ENCODE measurements at regions not wholly inside any gene's neighbourhood (a gene's known extent, or its start where the extent isn't known, plus 50 kb on each side); places are given as distances from the start of the nearest gene placed in this dataset.

DNA sequence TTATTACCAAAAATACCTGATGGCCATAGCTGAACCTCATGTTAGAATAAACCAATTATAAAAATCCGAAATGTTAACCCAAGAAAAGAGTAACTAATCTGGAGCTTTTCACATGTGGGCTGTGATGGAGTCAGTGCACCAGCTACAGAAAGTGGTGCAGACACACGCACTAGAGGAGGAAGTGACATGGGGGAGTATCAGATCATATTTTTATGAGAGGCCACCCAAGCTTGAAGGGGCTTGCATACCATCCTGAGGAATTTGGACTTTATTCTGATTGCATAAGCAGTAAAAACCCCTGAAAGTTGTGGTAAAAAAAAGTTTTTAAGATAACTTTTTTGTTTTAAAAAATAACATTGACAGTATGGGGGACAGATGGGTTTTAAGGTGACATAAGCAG is 1148.5 kb upstream of the CELF2 start:
- DNase-seq = no peak

DNA sequence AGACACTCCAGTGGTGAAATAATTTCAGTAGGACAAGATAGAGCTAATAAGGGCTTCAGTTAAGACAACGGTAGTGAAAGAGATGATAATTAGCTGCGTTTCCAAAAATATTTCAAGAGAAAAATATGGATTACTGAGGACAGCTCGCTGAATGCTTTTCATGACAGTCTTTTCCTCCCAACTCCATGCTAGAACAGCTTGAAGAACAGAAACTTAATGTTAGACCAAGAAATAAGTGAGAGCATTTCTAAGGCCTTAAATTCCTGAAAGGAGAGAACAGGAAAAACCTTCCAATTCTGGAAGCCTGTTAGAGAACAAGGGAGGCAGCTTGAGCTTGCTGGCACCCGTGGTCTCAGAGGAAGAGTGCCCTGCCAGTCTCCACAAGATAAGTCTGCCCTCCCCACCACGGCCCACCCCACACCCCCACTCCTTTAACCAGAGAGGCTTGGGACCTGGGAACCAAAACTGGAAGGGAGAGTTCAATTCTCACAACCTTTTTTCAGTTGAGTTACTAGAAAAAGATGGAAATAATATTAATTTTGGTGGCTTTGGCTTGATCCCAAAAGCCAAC is 1148.0 kb upstream of the CELF2 start:
- no peak for DNase-seq

DNA sequence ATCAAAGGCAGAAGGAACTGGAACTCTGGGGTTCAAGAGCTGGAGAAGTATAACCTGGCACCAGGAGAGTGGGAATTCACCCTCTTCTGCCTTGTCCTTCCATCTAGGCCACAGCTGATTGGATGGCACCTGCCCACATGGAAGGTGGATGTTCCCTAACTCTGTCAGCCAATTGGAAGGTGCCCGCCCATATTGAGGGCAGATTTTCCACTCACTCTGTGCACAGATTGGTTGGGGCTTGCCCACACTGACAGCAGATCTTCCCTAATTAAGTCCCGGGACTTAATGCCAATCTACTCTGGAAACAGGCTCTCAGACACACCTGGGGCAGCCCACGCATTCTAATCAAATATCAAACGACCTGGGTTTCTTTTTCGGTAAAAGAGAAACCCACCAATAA is 1142.3 kb upstream of the CELF2 start:
- no peak for DNase-seq

GRCh38 chr10:9877978-9878377 is 1139.7 kb upstream of the CELF2 start:
- no peak for DNase-seq

GRCh38 chr10:9878383-9878782 is 1139.3 kb upstream of the CELF2 start:
- no peak for DNase-seq

DNA sequence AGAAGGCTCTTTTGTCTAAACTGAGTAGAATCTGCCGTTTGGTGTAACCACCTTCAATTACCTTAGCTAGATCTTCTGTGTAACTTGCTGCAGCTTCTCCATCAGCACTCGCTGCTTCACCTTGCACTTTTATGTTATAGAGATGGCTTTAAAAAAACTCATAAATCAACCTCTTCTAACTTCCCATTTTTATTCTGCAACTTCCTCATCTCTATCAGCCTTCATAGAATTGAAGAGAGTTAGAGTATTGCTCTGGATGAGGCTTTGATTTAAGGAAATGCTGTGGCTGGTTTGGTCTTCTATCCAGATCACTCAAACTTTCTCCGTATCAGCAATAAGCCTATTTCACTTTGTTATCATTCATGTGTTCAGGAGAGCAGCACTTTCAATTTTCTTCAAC is 1131.9 kb upstream of the CELF2 start:
- DNase-seq = no peak

- no peak for DNase-seq
Observed at GRCh38 chr10:9886772-9887171, 1130.9 kb upstream of the CELF2 start.

DNA sequence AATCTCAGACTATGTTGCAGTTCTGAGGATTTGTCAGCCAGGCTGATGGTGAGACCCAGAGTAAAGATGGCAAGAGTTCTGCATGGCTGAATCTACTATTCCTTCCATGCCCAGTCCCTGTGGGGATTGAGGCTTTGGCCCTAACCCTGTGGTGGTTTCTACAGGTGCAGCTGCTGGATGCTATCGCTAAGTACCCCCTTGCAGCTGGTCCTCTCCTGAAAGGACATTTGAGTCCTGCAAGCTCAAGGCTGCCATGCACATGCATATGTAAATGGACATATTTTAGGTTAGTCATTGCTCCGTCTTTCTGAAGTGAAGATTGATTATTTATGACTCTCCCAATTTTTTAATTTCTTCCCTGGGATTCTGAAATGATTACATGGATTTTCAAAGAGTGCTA is 1122.2 kb upstream of the CELF2 start:
- no peak for DNase-seq

GRCh38 chr10:9895981-9896380 is 1121.7 kb upstream of the CELF2 start:
- no peak for DNase-seq

DNA sequence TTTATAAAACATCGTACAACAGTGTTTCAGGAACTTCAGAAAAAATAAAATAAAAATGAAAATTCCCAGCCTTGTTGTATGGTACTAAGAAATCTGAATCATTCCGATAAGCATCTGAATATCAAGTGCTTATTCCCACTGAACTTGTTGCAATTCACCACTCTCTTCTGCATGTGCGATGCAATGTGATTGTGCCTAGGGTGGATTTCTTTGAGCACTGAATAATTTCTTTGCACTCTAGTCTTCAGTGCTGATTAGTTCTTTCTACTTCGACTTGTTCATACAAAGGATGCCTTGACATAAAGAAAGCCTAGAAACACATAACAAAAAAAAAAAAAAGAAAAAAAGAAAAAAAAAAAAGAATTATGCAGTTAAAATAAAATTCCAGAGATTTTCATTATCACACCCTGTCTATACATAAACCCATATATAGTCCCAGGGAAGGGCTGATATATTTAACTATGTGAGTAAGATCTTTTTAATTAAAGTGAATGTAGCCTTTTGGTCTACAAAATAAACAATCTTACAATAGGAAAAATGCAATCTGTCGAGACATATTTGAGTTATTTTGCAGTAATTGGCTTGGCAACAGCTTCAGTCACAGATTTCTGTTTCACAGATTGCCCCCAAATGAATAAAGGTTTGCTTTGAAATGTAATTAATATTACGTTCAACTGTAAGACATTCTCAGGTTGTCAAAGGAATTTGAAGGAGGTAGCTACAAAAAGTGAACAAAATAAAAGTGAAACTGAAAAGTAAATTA is 1118.9 kb upstream of the CELF2 start:
- DNase-seq = no peak

- DNase-seq = no peak
Observed at GRCh38 chr10:9900751-9901150, 1116.9 kb upstream of the CELF2 start.

- DNase-seq = no peak
Observed at GRCh38 chr10:9901971-9902370, 1115.7 kb upstream of the CELF2 start.

- no peak for DNase-seq
Observed at GRCh38 chr10:9910446-9910845, 1107.2 kb upstream of the CELF2 start.

- no peak for DNase-seq
Observed at GRCh38 chr10:9911488-9911887, 1106.2 kb upstream of the CELF2 start.

DNA sequence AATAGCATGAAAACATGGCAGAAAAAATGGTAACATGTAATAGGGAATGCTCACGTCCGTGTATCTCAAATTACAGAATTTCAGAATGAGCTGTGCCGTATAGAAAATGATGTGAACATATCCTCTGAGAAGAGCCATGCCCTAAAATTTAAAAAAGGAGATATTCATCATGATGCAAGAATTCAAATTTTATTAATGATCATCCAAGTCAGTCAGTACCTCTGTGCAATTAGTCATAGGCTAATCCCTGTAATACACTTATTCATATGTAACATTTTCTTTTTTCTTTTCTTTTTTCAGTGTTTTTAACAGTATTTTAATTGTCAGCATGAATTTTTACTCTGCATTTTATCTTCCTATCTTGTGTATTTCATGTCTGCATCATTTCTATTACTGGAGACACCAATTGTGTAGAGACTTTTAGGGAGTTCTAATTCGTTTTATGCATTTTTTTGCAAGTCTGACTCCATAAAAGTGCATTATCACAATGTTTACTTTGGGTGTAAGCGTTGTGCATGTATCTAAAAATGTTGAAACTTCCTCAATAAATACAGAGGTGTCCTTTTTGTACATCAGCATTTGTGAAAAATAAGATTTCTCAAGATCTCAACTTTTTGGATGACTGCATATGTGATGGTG is 1103.7 kb upstream of the CELF2 start:
- DNase-seq = no peak

GRCh38 chr10:9921544-9921943 is 1096.1 kb upstream of the CELF2 start:
- no peak for DNase-seq

DNA sequence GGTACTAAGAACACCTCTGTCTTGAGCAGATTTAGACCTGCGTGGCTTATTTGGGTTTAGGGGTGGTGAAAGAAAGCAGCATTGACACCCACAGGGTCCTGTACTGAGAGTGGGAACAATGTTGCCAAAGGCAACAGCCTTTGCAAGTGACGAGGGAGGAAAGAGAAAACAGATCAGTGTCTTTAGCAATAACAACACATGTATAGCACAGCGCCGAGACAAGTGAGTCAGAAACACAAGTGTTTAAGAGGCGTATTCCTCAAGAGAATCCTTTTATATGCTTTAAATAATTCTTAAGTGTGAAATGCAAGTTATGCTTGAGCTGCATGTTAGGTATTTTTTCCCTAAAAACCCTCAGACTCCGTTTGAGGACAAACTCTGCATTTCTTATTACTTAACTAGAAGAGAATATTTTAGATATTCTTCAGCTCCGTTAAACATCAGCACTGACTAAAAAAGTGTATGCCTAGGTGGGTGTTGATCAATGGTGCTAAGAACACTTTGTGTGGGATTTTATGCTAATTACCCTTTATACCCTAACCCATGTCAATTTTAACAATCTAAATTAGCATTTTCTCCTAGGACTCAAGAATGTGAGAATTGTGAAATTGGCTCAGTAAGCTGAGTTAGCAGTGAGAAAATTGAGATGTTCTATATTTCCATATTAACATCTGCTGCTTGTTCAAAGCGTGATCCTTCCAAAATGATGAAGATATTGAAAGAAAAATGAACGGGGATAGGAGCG is 1095.4 kb upstream of the CELF2 start:
- peak in 22 of 58 donors; percentile 1 to 54 (median 10) for DNase-seq

GRCh38 chr10:9926003-9926402 is 1091.7 kb upstream of the CELF2 start:
- DNase-seq = no peak

DNA sequence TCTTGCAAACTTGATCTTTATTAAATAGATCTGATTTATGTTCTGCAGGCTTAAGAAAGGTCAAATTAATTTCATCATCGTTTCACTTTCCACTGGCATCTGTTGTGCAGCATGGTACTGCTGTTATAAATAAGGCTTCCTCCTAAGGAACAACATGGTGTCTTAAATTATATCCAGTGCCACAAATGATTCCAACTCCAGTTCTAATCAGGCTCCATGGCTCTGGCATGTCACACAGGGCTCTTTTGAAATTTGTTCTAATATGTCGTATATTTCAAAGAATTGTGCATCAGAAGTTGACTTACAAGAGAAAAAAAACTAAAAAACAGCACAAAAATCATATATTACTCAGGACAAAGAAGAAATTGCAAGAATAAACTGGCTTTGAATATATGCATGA is 1090.8 kb upstream of the CELF2 start:
- no peak for DNase-seq

GRCh38 chr10:9939716-9940115 is 1078.0 kb upstream of the CELF2 start:
- no peak for DNase-seq

- no peak for DNase-seq
Observed at GRCh38 chr10:9944690-9945089, 1073.0 kb upstream of the CELF2 start.

DNA sequence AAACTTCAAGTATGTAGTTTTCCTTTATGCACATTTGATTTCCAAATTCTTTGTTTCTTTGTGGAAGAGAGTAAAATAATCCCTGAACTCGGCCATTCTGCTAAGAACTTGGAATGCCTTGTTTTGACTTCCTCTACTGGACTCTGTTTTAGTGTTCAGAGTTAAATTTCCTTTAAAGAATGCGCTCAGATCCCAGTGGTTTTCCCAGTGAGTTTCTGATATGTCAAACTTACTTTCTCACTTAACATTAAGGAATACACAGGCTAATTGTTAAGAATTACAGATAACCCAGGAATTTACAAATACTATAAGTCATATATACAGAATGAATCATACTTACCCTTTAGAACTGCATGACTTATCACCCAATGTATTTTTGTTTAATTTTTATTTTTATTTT is 1067.6 kb upstream of the CELF2 start:
- no peak for DNase-seq
